ENCODE measurements at regions not wholly inside any gene's neighbourhood (a gene's known extent, or its start where the extent isn't known, plus 50 kb on each side); places are given as distances from the start of the nearest gene placed in this dataset.
"Not testable (repeated sequence)": the region's sequence is repeated elsewhere in the genome, so short reads cannot be mapped to it uniquely, and the experiment has no call there.

DNA sequence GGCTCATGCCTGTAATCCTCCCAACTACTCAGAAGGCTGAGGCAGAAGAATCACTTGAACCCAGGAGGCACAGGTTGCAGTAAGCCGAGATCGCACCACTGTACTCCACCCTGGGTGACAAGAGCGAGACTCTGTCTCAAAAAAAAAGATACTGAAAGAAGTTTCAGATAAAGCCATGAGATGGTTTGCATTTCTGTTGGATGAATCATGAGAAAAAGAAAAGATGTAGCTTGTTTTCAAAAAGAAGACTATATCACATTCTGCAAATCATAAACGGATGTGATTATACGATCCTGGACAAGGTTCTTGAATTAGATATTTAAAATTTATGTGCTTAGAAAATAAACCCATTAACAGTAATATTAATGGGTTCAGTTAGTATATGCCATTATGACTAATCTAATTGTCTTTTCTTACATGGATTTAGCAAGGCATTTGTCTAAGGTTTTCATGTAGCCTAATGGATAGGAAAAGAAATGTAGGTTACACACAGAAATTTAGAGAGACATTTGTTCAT lies 345.9 kb downstream of the SLC7A11 start:
- TF ChIP-seq, protein P1, sequence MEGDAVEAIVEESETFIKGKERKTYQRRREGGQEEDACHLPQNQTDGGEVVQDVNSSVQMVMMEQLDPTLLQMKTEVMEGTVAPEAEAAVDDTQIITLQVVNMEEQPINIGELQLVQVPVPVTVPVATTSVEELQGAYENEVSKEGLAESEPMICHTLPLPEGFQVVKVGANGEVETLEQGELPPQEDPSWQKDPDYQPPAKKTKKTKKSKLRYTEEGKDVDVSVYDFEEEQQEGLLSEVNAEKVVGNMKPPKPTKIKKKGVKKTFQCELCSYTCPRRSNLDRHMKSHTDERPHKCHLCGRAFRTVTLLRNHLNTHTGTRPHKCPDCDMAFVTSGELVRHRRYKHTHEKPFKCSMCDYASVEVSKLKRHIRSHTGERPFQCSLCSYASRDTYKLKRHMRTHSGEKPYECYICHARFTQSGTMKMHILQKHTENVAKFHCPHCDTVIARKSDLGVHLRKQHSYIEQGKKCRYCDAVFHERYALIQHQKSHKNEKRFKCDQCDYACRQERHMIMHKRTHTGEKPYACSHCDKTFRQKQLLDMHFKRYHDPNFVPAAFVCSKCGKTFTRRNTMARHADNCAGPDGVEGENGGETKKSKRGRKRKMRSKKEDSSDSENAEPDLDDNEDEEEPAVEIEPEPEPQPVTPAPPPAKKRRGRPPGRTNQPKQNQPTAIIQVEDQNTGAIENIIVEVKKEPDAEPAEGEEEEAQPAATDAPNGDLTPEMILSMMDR (conservative IDR thresholded peaks at IDR 0.05): no peak
- no peak overlapping the region for H3K27ac ChIP-seq

GRCh38 chr4:137895515-137895914 lies 346.6 kb downstream of the SLC7A11 start:
- not testable (repeated sequence) for H3K27ac ChIP-seq

DNA sequence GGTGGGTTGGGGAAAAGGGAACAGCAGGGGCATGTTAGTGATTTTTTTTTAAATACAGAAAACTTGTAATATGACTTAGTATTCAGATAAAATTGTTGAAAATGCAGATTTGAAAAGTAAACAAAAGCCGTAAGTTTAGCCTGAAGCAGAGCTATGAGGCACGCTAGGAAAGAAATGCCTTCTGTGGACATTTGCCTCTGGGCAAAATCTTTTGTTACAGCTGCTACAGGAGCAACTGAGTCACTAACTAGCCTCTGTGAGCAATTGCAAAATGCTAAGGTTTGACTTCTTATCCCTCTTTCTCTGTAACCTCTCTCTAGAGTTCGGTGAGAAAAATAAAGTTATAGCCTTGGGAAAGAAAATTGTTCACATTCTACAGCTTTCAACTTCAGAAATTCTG lies 350.0 kb downstream of the SLC7A11 start:
- TF ChIP-seq, protein P1 (conservative IDR thresholded peaks at IDR 0.05): no peak
- H3K27ac ChIP-seq: no peak overlapping the region

- TF ChIP-seq, protein P1 (conservative IDR thresholded peaks at IDR 0.05): no peak
- no peak overlapping the region for H3K27ac ChIP-seq
Observed at GRCh38 chr4:137890812-137891211, 351.3 kb downstream of the SLC7A11 start.

DNA sequence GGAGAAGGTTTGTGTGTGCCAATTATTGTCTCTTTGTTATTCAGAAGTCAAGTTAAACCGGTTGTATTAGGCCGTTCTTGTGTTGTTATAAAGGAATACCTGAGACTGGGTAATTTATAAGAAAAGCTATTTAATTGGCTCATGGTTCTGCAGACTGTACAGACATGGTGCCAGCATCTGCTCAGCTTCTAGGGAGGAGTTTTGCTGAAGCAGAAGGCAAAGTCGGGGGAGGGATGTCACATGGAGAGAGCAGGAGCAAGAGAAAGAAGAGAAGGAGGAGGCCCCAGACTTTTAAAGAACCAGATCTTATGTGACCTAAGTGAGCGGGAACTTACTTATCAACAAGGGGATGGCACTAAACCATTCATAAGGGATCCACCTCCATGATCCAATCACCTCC lies 349.3 kb upstream of the PCDH18 start:
- TF ChIP-seq, protein P1 (conservative IDR thresholded peaks at IDR 0.05): no peak
- H3K27ac ChIP-seq: peak overlapping the region; percentile 77

- H3K27ac ChIP-seq: not testable (repeated sequence)
Observed at GRCh38 chr4:137868067-137868466, 335.8 kb upstream of the PCDH18 start.

GRCh38 chr4:137866671-137867070 lies 334.4 kb upstream of the PCDH18 start:
- TF ChIP-seq, protein P1 (conservative IDR thresholded peaks at IDR 0.05): no peak
- no peak overlapping the region for H3K27ac ChIP-seq

- H3K27ac ChIP-seq: no peak overlapping the region
- TF ChIP-seq, protein P1 (conservative IDR thresholded peaks at IDR 0.05): peak; percentile 74
Observed at GRCh38 chr4:137861682-137862081, 329.4 kb upstream of the PCDH18 start.

- TF ChIP-seq, protein P1 (conservative IDR thresholded peaks at IDR 0.05): no peak
- H3K27ac ChIP-seq: no peak overlapping the region
Observed at GRCh38 chr4:137853424-137853823, 321.1 kb upstream of the PCDH18 start.
